ENCODE measurements at regions not wholly inside any gene's neighbourhood (a gene's known extent, or its start where the extent isn't known, plus 50 kb on each side); places are given as distances from the start of the nearest gene placed in this dataset.

DNA sequence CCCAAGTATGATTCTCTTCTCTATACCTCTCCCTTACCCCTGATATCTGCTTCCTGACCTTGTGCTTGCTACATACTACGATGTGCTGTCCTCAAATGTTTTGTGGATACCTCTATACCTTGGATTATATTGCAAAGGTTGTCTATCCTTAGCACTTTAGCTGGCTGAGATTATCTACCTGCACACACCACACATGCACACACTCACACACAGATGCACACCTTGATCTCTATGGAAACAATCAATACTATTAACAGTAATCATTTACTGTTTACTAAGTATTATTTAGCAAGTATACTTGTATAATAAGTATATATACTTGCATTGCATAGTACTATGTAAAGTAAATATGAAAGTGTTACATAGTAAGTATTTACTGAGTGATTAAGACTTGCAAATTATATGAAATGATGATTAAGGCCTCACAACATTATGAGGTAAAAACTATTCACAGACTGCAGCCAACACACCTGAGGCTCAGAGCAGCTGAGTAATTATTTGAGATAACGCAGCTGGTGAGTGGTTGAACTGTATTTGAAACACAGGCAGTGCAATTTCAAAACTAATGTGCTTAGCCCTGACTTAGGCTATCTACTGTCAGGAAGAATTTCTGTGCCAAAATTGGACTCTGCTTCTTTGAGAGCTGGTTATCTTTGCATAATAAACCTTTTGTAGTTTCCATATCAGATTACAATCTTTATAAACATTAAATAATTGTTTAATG lies 699.9 kb downstream of the FRK start:
- DNase-seq (ENCODE audit: low read depth) = no peak
- H3K4me3 ChIP-seq (ENCODE audit: low read depth, low read length) = no peak overlapping the region
- TF ChIP-seq, protein P1, sequence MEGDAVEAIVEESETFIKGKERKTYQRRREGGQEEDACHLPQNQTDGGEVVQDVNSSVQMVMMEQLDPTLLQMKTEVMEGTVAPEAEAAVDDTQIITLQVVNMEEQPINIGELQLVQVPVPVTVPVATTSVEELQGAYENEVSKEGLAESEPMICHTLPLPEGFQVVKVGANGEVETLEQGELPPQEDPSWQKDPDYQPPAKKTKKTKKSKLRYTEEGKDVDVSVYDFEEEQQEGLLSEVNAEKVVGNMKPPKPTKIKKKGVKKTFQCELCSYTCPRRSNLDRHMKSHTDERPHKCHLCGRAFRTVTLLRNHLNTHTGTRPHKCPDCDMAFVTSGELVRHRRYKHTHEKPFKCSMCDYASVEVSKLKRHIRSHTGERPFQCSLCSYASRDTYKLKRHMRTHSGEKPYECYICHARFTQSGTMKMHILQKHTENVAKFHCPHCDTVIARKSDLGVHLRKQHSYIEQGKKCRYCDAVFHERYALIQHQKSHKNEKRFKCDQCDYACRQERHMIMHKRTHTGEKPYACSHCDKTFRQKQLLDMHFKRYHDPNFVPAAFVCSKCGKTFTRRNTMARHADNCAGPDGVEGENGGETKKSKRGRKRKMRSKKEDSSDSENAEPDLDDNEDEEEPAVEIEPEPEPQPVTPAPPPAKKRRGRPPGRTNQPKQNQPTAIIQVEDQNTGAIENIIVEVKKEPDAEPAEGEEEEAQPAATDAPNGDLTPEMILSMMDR (IDR thresholded peaks at IDR 0.05; ENCODE audit: insufficient read depth, low read depth, low read length) = no peak

DNA sequence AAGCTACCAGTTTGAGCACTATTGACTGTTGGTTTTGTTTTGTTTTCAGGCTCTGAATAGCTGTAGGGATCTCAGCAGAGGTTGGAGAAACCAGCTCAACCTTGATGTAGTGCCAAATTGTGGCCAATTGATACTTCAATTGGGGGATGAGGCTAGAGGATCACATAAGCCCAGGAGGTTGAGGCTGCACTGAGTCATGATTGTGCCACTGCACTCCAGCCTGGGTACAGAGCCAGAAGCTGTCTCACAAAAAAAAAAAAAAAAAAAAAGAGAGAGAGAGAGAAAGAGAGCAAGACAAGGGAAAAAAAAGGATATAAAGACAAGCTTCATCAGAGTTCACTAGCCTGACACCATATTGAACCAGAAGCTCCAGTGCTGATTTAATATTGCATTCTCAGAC lies 702.1 kb downstream of the FRK start:
- DNase-seq (ENCODE audit: low read depth) = no peak
- no peak overlapping the region for H3K4me3 ChIP-seq (ENCODE audit: low read depth, low read length)
- TF ChIP-seq, protein P1 (IDR thresholded peaks at IDR 0.05; ENCODE audit: insufficient read depth, low read depth, low read length) = no peak

DNA sequence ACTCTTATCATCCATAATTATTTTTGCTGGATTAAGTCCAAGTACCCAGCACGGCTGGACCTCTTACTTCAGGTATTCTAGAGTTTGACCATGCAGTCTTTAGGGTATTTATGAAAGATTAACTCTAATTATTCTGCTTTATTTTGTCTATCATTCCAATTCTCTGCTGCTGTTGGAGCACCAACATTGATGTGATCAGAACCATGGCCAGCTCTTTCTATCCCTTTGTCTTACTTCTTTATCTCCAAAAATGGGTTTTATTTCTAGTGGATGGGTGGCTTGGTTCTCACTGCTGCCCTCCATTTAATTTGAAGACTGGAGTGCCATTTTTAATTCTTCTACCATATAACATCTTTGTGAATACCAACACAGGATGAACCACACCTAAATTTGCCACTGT lies 704.3 kb downstream of the FRK start:
- no peak for DNase-seq (ENCODE audit: low read depth)
- TF ChIP-seq, protein P1 (IDR thresholded peaks at IDR 0.05; ENCODE audit: insufficient read depth, low read depth, low read length) = no peak
- no peak overlapping the region for H3K4me3 ChIP-seq (ENCODE audit: low read depth, low read length)

DNA sequence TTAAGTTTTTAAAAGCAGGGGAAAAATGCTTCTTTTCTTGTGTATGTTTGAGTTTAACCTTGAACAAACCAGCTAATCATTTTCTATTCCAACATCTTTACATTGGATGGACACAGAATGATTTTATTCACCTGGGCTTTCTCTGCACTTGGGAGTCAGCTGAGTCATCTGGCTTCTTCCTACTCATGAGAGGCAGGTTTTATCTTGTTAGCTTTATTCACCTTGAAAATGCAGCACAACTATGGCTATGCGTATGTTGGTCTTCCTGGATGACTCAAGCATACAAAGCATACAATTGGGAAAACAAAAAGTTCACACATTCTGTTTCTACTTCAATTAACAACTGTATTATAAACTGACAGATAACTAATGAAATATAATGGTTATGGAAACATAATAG lies 737.7 kb downstream of the FRK start:
- TF ChIP-seq, protein P1 (IDR thresholded peaks at IDR 0.05; ENCODE audit: insufficient read depth, low read depth, low read length) = no peak
- DNase-seq (ENCODE audit: low read depth) = no peak

DNA sequence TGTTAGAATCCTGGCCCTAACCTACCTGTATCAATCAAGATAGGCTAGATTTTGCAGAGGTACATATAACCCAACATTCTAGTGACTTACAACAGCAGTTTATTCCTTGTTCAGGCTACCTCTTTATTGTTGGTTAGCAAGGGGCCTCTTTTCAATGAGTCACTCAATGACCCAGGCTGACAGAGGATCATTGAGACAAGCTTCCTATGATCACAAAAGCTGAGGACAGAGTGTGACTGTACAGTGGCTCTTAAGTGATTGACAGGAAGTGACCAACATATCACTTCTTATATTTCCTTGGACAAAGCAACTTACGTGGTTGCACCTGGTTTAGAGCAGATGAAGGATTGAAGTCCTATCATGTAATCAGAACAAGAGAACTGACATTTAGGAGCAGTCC lies 740.9 kb downstream of the FRK start:
- H3K4me3 ChIP-seq (ENCODE audit: low read depth, low read length) = no peak overlapping the region
- TF ChIP-seq, protein P1 (IDR thresholded peaks at IDR 0.05; ENCODE audit: insufficient read depth, low read depth, low read length) = no peak
- DNase-seq (ENCODE audit: low read depth) = no peak

More for the DNA sequence above, 737.7 kb downstream of the FRK start:
- H3K4me3 ChIP-seq (ENCODE audit: low read depth, low read length) = no peak overlapping the region

DNA sequence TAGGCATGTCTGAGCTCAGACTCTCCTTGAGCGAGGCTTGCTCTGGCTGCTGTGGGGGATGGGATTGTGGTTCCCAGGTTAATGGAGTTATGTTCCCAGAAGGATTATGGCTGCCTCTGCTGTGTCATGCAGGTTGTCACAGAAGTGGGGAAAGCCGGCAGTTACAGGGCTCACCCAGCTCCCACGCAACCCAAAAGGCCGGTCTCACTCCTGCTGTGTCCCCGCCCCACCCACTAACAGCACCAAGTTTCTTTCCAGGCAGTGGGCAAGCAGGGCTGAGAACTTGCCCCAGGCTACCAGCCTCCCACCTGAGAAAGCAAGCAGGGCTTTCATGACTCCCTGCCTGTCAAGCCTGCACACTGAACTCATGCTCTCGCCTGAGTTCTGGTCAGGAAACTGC lies 750.5 kb downstream of the FRK start:
- no peak overlapping the region for H3K4me3 ChIP-seq (ENCODE audit: low read depth, low read length)
- TF ChIP-seq, protein P1 (IDR thresholded peaks at IDR 0.05; ENCODE audit: insufficient read depth, low read depth, low read length) = no peak
- no peak for DNase-seq (ENCODE audit: low read depth)

DNA sequence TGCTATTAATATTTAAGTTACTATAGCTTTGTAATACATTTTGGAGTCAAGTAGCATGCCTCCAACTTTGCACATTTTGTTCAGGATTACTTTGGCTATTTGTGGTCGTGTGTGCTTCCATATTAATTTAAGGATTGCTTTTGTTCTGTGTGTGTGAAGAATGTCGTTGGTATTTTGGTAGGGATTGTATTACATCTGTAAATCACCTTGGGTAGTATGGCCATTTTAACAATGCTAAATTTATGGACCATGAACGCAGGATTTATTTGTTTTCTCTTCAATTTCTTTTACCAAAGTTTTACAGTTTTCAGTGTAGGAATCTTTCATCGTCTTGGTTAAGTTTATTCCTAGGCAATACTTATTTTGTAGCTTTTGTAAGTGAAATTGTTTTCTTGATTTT lies 758.0 kb downstream of the FRK start:
- TF ChIP-seq, protein P1 (IDR thresholded peaks at IDR 0.05; ENCODE audit: insufficient read depth, low read depth, low read length) = no peak
- H3K4me3 ChIP-seq (ENCODE audit: low read depth, low read length) = no peak overlapping the region
- no peak for DNase-seq (ENCODE audit: low read depth)

All from fibroblast of villous mesenchyme (primary cell).